ENCODE measurements at regions not wholly inside any gene's neighbourhood (a gene's known extent, or its start where the extent isn't known, plus 50 kb on each side); places are given as distances from the start of the nearest gene placed in this dataset.

DNA sequence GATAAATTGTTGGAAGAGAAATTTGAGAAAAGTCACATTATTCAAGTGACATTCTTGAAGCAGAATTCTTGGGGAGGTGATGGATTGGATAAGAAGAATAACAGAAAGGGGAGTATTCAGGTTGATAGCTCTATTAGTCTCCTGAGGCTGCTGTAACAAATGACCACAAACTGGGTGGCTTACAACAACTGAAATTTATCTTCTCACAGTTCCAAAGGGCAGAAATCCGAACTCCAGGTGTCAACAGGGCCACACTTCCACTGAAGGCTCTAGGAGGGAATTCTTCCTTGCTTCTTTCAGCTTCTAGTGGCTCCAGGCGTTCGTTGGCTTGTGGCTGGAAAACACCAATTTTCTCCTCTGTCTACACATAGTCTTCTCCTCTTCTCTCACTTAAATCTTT lies 99.8 kb downstream of the TES start:
- Histone ChIP-seq H3K36me3 (ENCODE audit: control insufficient read depth, insufficient read depth, low read length) (no peaks in the 10 kb centered on the region), H3K79me2 (no peaks in the 10 kb centered on the region)
- TF ChIP-seq, protein P1, sequence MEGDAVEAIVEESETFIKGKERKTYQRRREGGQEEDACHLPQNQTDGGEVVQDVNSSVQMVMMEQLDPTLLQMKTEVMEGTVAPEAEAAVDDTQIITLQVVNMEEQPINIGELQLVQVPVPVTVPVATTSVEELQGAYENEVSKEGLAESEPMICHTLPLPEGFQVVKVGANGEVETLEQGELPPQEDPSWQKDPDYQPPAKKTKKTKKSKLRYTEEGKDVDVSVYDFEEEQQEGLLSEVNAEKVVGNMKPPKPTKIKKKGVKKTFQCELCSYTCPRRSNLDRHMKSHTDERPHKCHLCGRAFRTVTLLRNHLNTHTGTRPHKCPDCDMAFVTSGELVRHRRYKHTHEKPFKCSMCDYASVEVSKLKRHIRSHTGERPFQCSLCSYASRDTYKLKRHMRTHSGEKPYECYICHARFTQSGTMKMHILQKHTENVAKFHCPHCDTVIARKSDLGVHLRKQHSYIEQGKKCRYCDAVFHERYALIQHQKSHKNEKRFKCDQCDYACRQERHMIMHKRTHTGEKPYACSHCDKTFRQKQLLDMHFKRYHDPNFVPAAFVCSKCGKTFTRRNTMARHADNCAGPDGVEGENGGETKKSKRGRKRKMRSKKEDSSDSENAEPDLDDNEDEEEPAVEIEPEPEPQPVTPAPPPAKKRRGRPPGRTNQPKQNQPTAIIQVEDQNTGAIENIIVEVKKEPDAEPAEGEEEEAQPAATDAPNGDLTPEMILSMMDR (IDR thresholded peaks at IDR 0.05) = no peak

DNA sequence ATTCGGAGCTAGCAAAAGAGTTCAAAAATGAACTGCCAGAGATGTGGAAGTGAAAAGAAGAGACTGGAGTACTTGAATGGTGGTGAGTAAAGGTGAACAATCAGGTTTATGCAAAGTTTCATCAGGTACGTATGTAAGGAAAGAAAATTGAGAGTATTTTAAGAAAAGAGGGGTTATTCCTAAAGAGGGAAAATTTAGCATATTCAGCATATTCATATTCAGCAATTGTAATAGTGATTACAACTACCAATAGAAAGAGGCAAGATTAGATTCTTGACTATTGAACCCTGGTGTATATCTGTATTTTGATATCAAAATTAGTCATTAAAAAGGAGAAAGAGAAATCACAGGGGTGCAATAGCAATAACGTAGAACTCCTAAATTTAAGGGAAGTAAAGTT lies 100.9 kb downstream of the TES start:
- no peak overlapping the region for H3K4me3 ChIP-seq (ENCODE audit: low read depth, low read length)
- H3K9me3 ChIP-seq (ENCODE audit: control insufficient read depth, low read length) = no peaks in the 10 kb centered on the region
- no peaks in the 10 kb centered on the region for H3K79me2 ChIP-seq
- no peak overlapping the region for H2AFZ ChIP-seq
- no peak overlapping the region for H3K27ac ChIP-seq
- H3K4me2 ChIP-seq (ENCODE audit: low read length) = no peak overlapping the region
- H3K36me3 ChIP-seq (ENCODE audit: control insufficient read depth, insufficient read depth, low read length) = no peaks in the 10 kb centered on the region
- H3K4me1 ChIP-seq = no peaks in the 10 kb centered on the region
- no peaks in the 10 kb centered on the region for H3K27me3 ChIP-seq (ENCODE audit: control insufficient read depth, insufficient read depth, low read length)
- no peak overlapping the region for H3K9ac ChIP-seq
- TF ChIP-seq, protein P1 (IDR thresholded peaks at IDR 0.05) = no peak

More for the DNA sequence above, 99.8 kb downstream of the TES start:
- Histone ChIP-seq H3K27ac (no peak overlapping the region), H3K9ac (no peak overlapping the region), H3K27me3 (ENCODE audit: control insufficient read depth, insufficient read depth, low read length) (no peaks in the 10 kb centered on the region), H3K4me3 (ENCODE audit: low read depth, low read length) (no peak overlapping the region), H3K4me1 (no peaks in the 10 kb centered on the region), H3K9me3 (ENCODE audit: control insufficient read depth, low read length) (no peaks in the 10 kb centered on the region), H3K4me2 (ENCODE audit: low read length) (no peak overlapping the region), H2AFZ (no peak overlapping the region)

DNA sequence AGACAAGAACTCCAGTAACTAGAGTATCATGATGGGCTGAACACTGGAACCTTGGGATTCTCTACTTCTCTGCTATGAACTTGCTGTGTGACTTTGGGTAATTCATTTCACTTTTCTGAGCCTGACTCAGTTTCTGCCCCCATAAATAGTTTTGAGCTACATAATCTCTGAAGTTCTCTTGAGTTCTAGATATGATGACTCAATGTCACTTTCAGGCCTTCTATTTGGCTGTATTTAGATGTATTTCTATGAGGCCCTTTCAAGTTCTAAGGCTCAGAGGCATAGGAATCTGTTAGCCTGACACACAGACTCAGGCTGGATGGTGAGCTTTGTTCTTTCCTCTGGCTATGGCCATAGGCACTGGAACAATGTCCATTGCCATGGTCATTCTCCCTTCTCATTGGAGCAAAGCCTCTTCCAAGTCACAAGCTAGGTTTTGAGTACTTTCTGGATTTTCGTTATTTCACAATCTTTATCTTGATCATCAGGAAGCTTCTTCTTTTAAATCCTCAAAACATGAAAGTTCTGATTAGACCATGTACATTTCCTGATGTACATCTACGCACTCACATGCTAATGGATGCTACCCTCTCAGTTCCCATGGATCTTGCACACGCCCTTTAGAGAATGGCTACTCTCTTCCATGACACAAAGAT lies 101.6 kb downstream of the TES start:
- Histone ChIP-seq H3K4me1 (no peaks in the 10 kb centered on the region), H3K4me2 (ENCODE audit: low read length) (no peak overlapping the region), H3K4me3 (ENCODE audit: low read depth, low read length) (no peak overlapping the region), H3K9me3 (ENCODE audit: control insufficient read depth, low read length) (no peaks in the 10 kb centered on the region), H3K79me2 (no peaks in the 10 kb centered on the region), H3K27ac (no peak overlapping the region), H3K27me3 (ENCODE audit: control insufficient read depth, insufficient read depth, low read length) (no peaks in the 10 kb centered on the region), H2AFZ (no peak overlapping the region), H3K36me3 (ENCODE audit: control insufficient read depth, insufficient read depth, low read length) (no peaks in the 10 kb centered on the region), H3K9ac (no peak overlapping the region)
- TF ChIP-seq, protein P1 (IDR thresholded peaks at IDR 0.05) = no peak

DNA sequence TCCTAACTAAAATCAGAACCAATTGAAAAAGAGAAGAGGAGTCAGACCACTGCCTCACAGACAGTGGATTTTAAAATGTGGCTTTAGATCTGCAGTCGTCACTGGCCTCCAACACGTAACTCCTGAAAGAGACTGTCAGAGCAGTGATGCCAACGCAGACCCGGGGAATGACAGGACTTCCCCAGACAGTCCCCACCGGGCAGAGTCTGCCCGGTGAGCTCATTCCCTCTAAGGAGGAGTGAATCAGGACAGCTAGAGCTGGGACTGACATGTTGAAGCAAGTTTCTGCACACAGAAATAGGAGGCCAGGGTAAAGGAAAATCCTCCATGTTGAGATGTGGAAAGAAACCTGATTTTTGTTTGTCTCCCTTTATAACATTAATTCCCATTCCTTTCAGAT lies 105.0 kb downstream of the TES start:
- no peaks in the 10 kb centered on the region for H3K9me3 ChIP-seq (ENCODE audit: control insufficient read depth, low read length)
- no peak overlapping the region for H3K4me2 ChIP-seq (ENCODE audit: low read length)
- TF ChIP-seq, protein P1 (IDR thresholded peaks at IDR 0.05) = no peak
- H3K27ac ChIP-seq = no peak overlapping the region
- H3K79me2 ChIP-seq = no peaks in the 10 kb centered on the region
- H2AFZ ChIP-seq = no peak overlapping the region
- H3K4me1 ChIP-seq = no peaks in the 10 kb centered on the region
- no peak overlapping the region for H3K4me3 ChIP-seq (ENCODE audit: low read depth, low read length)
- H3K27me3 ChIP-seq (ENCODE audit: control insufficient read depth, insufficient read depth, low read length) = peaks cover 3% of the 10 kb centered on the region
- H3K36me3 ChIP-seq (ENCODE audit: control insufficient read depth, insufficient read depth, low read length) = no peaks in the 10 kb centered on the region
- no peak overlapping the region for H3K9ac ChIP-seq

DNA sequence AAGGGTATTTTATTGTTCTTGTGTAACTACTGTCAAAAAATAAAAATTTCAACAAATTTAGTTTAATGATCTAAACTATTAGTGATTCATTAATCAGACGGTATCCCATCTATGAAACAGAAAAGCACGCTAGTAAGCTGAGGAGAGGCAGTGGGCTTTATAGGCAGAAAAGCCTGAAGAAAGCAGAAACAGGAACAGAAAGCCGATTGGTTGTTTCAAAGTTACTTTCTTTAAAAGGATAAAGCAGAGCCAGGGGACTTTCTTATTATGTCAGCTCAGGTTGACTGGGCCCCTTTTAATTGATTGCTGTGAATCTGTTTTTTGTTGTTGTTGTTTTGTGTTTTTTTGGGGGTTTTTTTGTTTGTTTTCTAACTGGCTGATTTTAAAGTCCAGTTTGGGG lies 105.5 kb downstream of the TES start:
- Histone ChIP-seq H3K9ac (no peak overlapping the region), H3K27ac (no peak overlapping the region), H3K27me3 (ENCODE audit: control insufficient read depth, insufficient read depth, low read length) (peaks cover 3% of the 10 kb centered on the region), H3K9me3 (ENCODE audit: control insufficient read depth, low read length) (no peaks in the 10 kb centered on the region), H3K4me1 (no peaks in the 10 kb centered on the region), H3K79me2 (no peaks in the 10 kb centered on the region), H2AFZ (no peak overlapping the region), H3K4me3 (ENCODE audit: low read depth, low read length) (no peak overlapping the region), H3K36me3 (ENCODE audit: control insufficient read depth, insufficient read depth, low read length) (no peaks in the 10 kb centered on the region), H3K4me2 (ENCODE audit: low read length) (no peak overlapping the region)
- TF ChIP-seq, protein P1 (IDR thresholded peaks at IDR 0.05) = no peak
